ENCODE measurements at regions not wholly inside any gene's neighbourhood (a gene's known extent, or its start where the extent isn't known, plus 50 kb on each side); places are given as distances from the start of the nearest gene placed in this dataset.

- H3K4me3 ChIP-seq (ENCODE audit: low read depth in 2 of 2, low read length in 2 of 2): no peak overlapping the region
- no peaks in the 10 kb centered on the region for H3K27me3 ChIP-seq (ENCODE audit: control insufficient read depth, insufficient read depth, low read length)
- no TSS peak for BruUV-seq (replicated peaks)
- H3K9me3 ChIP-seq (ENCODE audit: control insufficient read depth, insufficient read depth, low read depth, low read length): no peaks in the 10 kb centered on the region
- ATAC-seq (no peak), DNase-seq (ENCODE audit: low read depth, low spot score) (no peak)
- no peak for TF ChIP-seq POLR2AphosphoS5 (IDR thresholded peaks at IDR 0.05; ENCODE audit: low read depth, low read length)
- TF ChIP-seq CTCF (IDR thresholded peaks at IDR 0.05): no peak
- TF ChIP-seq TCF7L2 (IDR thresholded peaks at IDR 0.05; ENCODE audit: low read depth, low read length): no peak
- no peak for TF ChIP-seq REST (IDR thresholded peaks at IDR 0.05; ENCODE audit: insufficient read depth in 1 of 2, low read depth in 2 of 2, low read length in 1 of 2)
- no peak for TF ChIP-seq SIN3A (IDR thresholded peaks at IDR 0.05; ENCODE audit: borderline replicate concordance, insufficient read depth, low read depth, low read length)
- CTCF ChIA-PET: no interaction called here
- POLR2A ChIA-PET: no interaction called here
- no peak overlapping the region for H3K27ac ChIP-seq (ENCODE audit: low read length)
- in situ Hi-C loops (cut with HindIII; ENCODE audit: low pct_unique_long_range_greater_than_20kb, low sequenced_read_pairs) (no loop called here), intact Hi-C loops (cut with micrococcal nuclease; ENCODE audit: unreplicated experiment) (no loop called here)
- no peaks in the 10 kb centered on the region for H3K36me3 ChIP-seq (ENCODE audit: control insufficient read depth, insufficient read depth, low read length)
- no peaks in the 10 kb centered on the region for H3K4me1 ChIP-seq (ENCODE audit: control insufficient read depth, insufficient read depth, low read length)
These were observed 136.5 kb downstream of the TXNL1 start for GRCh38 chr18:56501896-56502295.

GRCh38 chr18:56495884-56496283, 142.5 kb downstream of the TXNL1 start:
- ChIA-PET POLR2A (no interaction called here), CTCF (no interaction called here)
- no peak overlapping the region for H3K4me3 ChIP-seq (ENCODE audit: low read depth in 2 of 2, low read length in 2 of 2)
- intact Hi-C loops (cut with micrococcal nuclease; ENCODE audit: unreplicated experiment): no loop called here
- no peak overlapping the region for H3K27ac ChIP-seq (ENCODE audit: low read length)
- H3K27me3 ChIP-seq (ENCODE audit: control insufficient read depth, insufficient read depth, low read length): no peaks in the 10 kb centered on the region
- TF ChIP-seq TCF7L2 (IDR thresholded peaks at IDR 0.05; ENCODE audit: low read depth, low read length) (no peak), POLR2AphosphoS5 (IDR thresholded peaks at IDR 0.05; ENCODE audit: low read depth, low read length) (no peak), SIN3A (IDR thresholded peaks at IDR 0.05; ENCODE audit: borderline replicate concordance, insufficient read depth, low read depth, low read length) (no peak), CTCF (IDR thresholded peaks at IDR 0.05) (no peak), REST (IDR thresholded peaks at IDR 0.05; ENCODE audit: insufficient read depth in 1 of 2, low read depth in 2 of 2, low read length in 1 of 2) (no peak)
- BruUV-seq (replicated peaks): no TSS peak
- no peak for ATAC-seq
- in situ Hi-C loops (cut with HindIII; ENCODE audit: low pct_unique_long_range_greater_than_20kb, low sequenced_read_pairs): no loop called here
- DNase-seq (ENCODE audit: low read depth, low spot score): no peak
- H3K9me3 ChIP-seq (ENCODE audit: control insufficient read depth, insufficient read depth, low read depth, low read length): no peaks in the 10 kb centered on the region
- no peaks in the 10 kb centered on the region for H3K4me1 ChIP-seq (ENCODE audit: control insufficient read depth, insufficient read depth, low read length)
- no peaks in the 10 kb centered on the region for H3K36me3 ChIP-seq (ENCODE audit: control insufficient read depth, insufficient read depth, low read length)

Measured in Panc1 (cell line).